ENCODE measurements at regions not wholly inside any gene's neighbourhood (a gene's known extent, or its start where the extent isn't known, plus 50 kb on each side); places are given as distances from the start of the nearest gene placed in this dataset.

- WGBS, 2 experiments: 90 to 94% methylated on average over 5 of the region's 5 CpGs
- Histone ChIP-seq H3K27me3 (ENCODE audit: control insufficient read depth, insufficient read depth, low read length, poor library complexity, severe bottlenecking) (no peaks in the 10 kb centered on the region), H3K27ac (ENCODE audit: insufficient read depth, low read depth, low read length, poor library complexity, severe bottlenecking) (no peak overlapping the region), H3K4me3 (ENCODE audit: insufficient read depth, low read depth, low read length) (no peak overlapping the region), H3K9me3 (ENCODE audit: control insufficient read depth, low read length) (no peaks in the 10 kb centered on the region), H3K4me1 (ENCODE audit: control insufficient read depth, insufficient read depth, low read length) (no peaks in the 10 kb centered on the region), H3K36me3 (ENCODE audit: control insufficient read depth, insufficient read depth, low read length) (no peaks in the 10 kb centered on the region)
Observed at GRCh38 chr1:204817341-204817740, 53.3 kb upstream of the NFASC start.

- Histone ChIP-seq H3K4me3 (ENCODE audit: insufficient read depth, low read depth, low read length) (no peak overlapping the region), H3K4me1 (ENCODE audit: control insufficient read depth, insufficient read depth, low read length) (no peaks in the 10 kb centered on the region), H3K9me3 (ENCODE audit: control insufficient read depth, low read length) (no peaks in the 10 kb centered on the region), H3K27me3 (ENCODE audit: control insufficient read depth, insufficient read depth, low read length, poor library complexity, severe bottlenecking) (no peaks in the 10 kb centered on the region), H3K36me3 (ENCODE audit: control insufficient read depth, insufficient read depth, low read length) (no peaks in the 10 kb centered on the region), H3K27ac (ENCODE audit: insufficient read depth, low read depth, low read length, poor library complexity, severe bottlenecking) (no peak overlapping the region)
- 86 to 93% methylated on average over 3 of the region's 3 CpGs for WGBS, 2 experiments
Observed at GRCh38 chr1:204818998-204819397, 51.7 kb upstream of the NFASC start.

- 76 to 77% methylated on average over 2 of the region's 2 CpGs for WGBS, 2 experiments
- Histone ChIP-seq H3K36me3 (ENCODE audit: control insufficient read depth, insufficient read depth, low read length) (no peaks in the 10 kb centered on the region), H3K9me3 (ENCODE audit: control insufficient read depth, low read length) (no peaks in the 10 kb centered on the region), H3K27ac (ENCODE audit: insufficient read depth, low read depth, low read length, poor library complexity, severe bottlenecking) (no peak overlapping the region), H3K27me3 (ENCODE audit: control insufficient read depth, insufficient read depth, low read length, poor library complexity, severe bottlenecking) (no peaks in the 10 kb centered on the region), H3K4me3 (ENCODE audit: insufficient read depth, low read depth, low read length) (no peak overlapping the region), H3K4me1 (ENCODE audit: control insufficient read depth, insufficient read depth, low read length) (no peaks in the 10 kb centered on the region)
Observed at GRCh38 chr1:204819495-204819894, 51.2 kb upstream of the NFASC start.

Measured in ectodermal cell (in vitro differentiated cells).